AG20443 (cell line): ENCODE measurements at regions not wholly inside any gene's neighbourhood (a gene's known extent, or its start where the extent isn't known, plus 50 kb on each side); places are given as distances from the start of the nearest gene placed in this dataset.
A peak's percentile ranks its signal among the peaks of the same experiment; 100 is the strongest.
"Not testable (repeated sequence)": the region's sequence is repeated elsewhere in the genome, so short reads cannot be mapped to it uniquely, and the experiment has no call there.

ENCODE experiments used
- DNase-seq: peaks from one replicate; pipeline ENCODE4 v3.0.0; 2012; ENCODE audit warnings: low spot score, mixed read lengths

GRCh38 chr11:45384711-45385241 lies 98.6 kb upstream of the SYT13 start:
- DNase-seq = no peak

DNA sequence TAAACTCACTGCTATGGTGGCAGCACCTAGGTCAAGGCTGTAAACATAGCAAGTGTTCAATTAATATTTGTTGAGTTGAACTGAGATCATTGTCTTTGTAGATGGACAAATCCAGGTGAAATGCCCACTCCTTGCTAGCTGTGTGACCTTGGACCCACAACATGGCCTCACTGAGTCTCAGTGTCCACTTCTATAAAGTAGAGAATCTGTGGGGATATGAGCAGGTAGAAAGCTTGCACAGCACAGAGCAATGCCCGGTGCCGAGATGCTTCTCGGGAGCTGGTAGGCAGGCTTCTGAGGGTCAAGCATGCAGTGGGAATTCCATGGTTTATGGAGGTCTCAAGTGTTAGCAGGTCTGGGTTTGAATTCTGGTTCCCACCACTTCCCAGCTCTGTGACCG lies 97.9 kb upstream of the SYT13 start:
- DNase-seq = no peak

- DNase-seq = peak; percentile 43
These were observed 97.1 kb upstream of the SYT13 start for GRCh38 chr11:45383224-45383623.

GRCh38 chr11:45382133-45382878 lies 96.2 kb upstream of the SYT13 start:
- no peak for DNase-seq

GRCh38 chr11:45379162-45379863 lies 93.2 kb upstream of the SYT13 start:
- no peak for DNase-seq

DNA sequence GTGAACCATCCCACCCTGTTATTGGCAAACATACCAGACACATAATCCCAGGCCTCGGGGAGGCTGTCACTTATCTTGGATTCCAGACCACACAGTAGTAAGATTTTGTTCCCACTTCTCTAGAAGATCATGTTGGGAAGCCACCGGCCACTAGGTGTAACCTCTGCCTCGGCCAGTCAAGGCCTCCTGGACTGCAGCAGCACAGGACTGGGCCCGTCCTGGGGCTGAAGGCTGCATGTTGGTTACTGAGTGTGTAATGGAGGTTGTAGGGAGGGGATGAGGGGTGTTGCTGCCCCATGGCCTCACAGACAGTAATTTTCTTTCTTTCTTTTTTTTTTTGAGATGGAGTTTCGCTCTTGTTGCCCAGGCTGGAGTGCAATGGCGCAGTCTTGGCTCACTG lies 92.4 kb upstream of the SYT13 start:
- no peak for DNase-seq

DNA sequence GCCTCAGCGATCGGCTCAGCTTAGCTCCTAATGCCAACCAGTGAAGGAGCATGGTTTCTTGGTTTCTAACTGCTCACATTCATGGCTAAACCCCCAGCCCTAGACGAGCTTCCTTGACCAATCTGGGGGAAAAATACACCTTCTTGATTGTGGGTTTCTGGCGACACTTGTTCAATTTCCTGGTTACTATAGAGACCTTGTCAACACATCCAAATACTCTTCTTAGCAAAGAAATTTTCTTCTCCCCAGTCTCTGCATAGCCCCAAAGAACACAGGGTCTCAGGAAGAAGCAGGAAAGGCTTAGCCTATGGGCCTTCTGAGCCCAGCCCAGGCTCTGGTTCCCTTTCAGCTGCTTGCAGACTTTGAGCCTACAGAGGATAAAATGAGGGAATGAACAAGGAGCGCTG lies 88.5 kb upstream of the SYT13 start:
- DNase-seq = no peak

DNA sequence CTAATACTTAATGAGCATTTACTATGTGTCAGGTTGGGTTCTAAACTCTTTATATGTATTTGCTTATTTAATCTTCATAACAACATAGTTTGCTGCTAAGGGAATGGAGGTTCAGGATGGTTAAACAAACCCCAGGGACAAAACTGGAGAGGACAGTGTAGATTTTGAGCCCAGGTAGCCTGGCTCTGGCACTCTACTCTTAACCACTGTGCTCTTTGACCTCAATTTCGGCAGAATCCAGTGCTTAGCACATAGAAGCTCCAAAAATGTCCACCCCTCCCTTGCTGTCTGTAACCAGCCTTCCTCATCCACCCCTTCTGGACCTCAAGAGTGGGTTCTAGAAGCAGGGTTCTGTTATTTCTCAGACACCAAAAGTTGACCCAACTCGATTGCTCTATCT lies 88.0 kb upstream of the SYT13 start:
- DNase-seq = no peak

- no peak for DNase-seq
These were observed 87.4 kb upstream of the SYT13 start for GRCh38 chr11:45373506-45374035.

- DNase-seq = not testable (repeated sequence)
These were observed 86.3 kb upstream of the SYT13 start for GRCh38 chr11:45372414-45372813.

DNA sequence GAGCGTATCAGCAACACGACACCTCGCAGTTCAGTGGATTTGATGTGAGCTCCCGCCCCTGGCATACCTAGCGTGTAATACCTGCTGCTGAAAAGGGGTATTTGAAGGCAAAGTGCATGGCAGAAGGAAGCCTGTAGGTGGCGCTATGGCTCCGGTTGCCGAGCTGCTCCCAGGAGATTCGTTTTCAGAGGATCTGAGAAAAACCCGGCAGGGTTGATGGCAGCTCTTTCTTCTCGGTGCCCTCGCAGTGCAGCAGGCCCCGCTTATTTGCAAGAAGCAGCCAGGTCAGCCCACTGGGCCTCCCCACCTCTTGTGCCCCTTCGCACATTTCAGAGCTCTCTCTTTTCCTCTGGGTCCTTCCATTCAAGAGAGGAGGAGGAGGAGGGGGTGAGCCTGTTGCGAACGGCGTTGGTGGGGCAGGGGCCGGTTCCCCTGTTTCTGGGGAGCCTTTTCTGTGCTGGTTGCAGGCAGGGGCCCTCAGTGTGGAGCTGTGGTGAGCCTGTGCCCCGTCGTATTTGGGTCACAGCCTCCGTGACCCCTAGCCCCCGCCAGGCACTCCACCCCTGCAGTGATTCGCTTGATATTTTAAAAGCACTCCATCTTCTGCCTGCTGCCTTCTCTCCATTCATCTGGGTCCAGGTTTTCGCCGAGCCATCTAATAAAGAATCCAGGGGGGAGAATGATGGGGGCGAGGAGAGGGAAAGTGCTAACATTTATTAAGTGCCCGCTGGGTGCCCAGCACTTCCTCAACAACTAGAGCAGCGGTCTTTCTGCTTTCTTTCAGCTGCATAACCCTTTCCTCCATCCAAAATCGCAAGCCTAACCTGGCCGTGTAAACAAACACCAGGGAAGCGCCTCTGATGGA lies 85.3 kb upstream of the SYT13 start:
- DNase-seq = peak; percentile 87

- no peak for DNase-seq
These were observed 83.2 kb upstream of the SYT13 start for GRCh38 chr11:45369313-45369712.

GRCh38 chr11:45368697-45369096 lies 82.6 kb upstream of the SYT13 start:
- DNase-seq = no peak

GRCh38 chr11:45366619-45367190 lies 80.6 kb upstream of the SYT13 start:
- no peak for DNase-seq

DNA sequence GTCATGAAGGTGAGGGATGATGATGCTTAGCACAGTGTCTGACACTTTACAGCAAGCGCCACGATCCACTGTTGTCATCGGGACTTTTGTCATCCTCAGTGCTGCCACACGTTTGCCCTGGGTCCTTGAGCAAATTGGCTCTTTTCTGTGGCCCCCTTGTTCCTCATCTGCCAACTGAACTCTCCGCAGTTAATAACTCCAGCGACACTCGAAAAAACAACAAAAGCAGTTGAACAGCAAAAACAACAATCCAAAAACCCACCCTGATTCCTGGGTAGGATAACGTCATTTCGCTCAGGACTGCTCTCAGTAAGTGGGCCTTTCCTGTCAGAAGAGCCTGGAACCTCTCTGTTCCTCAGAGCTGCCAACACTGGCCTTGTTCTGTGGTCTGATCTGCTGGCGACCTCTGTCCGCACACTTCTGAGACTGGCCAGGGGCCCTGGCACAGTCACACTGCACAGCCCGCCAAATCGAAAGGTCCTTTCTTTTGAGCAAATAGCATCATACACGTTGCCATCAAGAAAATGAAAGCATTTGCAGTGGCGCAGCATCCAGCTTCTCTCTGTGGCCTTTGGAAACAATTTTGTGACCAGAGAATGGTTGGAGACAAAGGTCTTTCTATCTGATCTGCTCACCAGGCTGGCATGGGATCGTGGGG lies 79.9 kb upstream of the SYT13 start:
- no peak for DNase-seq

DNA sequence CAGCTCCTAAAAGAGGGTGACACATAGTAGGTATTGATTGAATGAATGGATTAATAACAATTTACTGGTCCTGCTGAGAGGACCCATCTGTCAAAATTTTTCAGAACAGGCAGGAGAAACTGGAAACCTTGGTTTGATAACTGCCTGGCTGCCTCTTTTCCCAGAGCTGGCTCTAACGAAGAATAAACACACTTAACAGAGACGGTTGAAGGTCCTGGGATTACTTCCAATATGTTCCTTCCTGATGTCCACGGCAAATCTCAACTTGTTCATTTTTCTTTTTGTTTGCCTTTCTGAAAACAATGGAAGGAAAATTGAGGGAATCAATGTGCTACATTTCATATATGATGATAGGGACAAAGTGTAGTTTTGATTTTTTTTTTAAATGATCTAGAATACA lies 76.5 kb upstream of the SYT13 start:
- no peak for DNase-seq

DNA sequence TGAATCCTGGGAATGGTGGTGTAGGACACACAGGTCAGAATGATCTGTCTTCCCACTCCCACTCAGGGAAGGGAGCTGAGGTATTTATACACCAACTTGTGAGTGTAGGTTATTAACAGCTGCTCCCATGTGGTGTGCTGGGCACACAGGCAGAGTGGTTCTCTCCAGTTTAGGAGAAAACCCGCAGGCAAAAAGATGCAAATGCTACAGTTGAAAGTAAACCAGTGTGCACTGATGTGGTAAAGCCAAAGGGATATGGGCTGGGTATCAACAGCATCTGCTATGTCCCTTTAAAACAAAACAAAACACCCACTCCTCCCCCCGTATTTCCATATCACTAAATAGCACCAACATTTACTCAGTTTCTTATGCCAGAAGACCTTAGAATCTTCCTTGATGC lies 75.4 kb upstream of the SYT13 start:
- DNase-seq = no peak

- DNase-seq = no peak
These were observed 69.5 kb upstream of the SYT13 start for GRCh38 chr11:45355706-45356041.

GRCh38 chr11:45354976-45355705 lies 69.0 kb upstream of the SYT13 start:
- DNase-seq = peak; percentile 34

DNA sequence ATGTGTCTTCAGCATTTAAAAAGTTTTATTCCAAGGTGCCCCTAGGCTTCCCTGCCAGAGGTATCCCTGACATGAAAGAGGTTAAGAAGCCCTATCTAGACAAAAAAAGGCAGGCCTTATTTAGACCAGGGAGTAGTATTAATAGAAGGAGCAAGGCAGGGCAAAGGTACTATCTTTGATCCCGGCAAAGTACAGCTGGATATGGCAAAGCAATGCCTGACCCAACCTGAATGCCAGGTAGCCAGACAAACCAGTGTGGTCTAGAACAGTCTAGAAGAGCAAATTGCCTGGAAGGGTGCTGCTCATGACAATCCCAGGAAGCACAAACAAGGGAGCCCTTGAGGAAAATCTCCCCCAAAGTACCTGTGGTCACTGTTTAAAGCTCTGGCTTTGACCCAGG lies 62.6 kb upstream of the SYT13 start:
- DNase-seq = no peak
